SK-N-SH (cell line): ENCODE measurements at regions not wholly inside any gene's neighbourhood (a gene's known extent, or its start where the extent isn't known, plus 50 kb on each side); places are given as distances from the start of the nearest gene placed in this dataset.
"Not testable (repeated sequence)": the region's sequence is repeated elsewhere in the genome, so short reads cannot be mapped to it uniquely, and the experiment has no call there.

Experiments
- CTCF ChIA-PET: fragments of 300-600, 350-600 bp; formaldehyde crosslinking; extraction: SDS; loops from one replicate; lab custom pipeline; 2021; lab: Yijun Ruan, JAX
- POLR2A ChIA-PET: fragments of 350-600 bp; sonication (Branson Sonifier 250); formaldehyde crosslinking; extraction: SDS; loops from one replicate; lab custom pipeline; 2020; ENCODE audit warnings: antibody characterized with exemption, inconsistent platforms; lab: Yijun Ruan, JAX
- DNase-seq: peaks from one replicate; pipeline ENCODE4 v3.0.0; 2012
- H2AFZ ChIP-seq: fragments of 200-600 bp; sonication (generic); 2 replicates; pipeline ENCODE4 v1.8.1; 2016; ENCODE audit warnings: antibody characterized with exemption, mild to moderate bottlenecking, low read depth
- H3F3A ChIP-seq: fragments of 200-600 bp; sonication (generic); replicated peaks from 2 replicates; pipeline ENCODE3; 2016; ENCODE audit warnings: antibody characterized with exemption, mild to moderate bottlenecking; ENCODE audit not compliant: insufficient read depth
- H3K27ac ChIP-seq, 2 experiments: fragments of 200-500 bp in 1 of 2; fragments of 200-600 bp in 1 of 2; sonication (Bioruptor generic) in 1 of 2; sonication (generic), shearing (Covaris generic) in 1 of 2; 2 replicates each; pipeline versions ENCODE4 v1.5.1 to v1.6.1; 2014 to 2016; ENCODE audit warnings: low read depth in 2 of 2, inconsistent platforms in 1 of 2, low read length in 1 of 2, mild to moderate bottlenecking in 1 of 2, mixed read lengths in 1 of 2
- H3K27me3 ChIP-seq: fragments of 200-600 bp; sonication (generic), shearing (Covaris generic); 2 replicates; pipeline ENCODE4 v1.6.1; 2016; ENCODE audit warnings: mixed run types; ENCODE audit not compliant: insufficient read depth
- H3K36me3 ChIP-seq, 2 experiments: fragments of 200-500 bp in 1 of 2; fragments of 200-600 bp in 1 of 2; sonication (Bioruptor generic) in 1 of 2; sonication (generic) in 1 of 2; replicated peaks in 1 of 2; 2 replicates each; pipeline versions ENCODE3 to v1.5.1; 2014 to 2016; ENCODE audit warnings: low read length in 1 of 2, mild to moderate bottlenecking in 1 of 2; ENCODE audit not compliant: insufficient read depth in 2 of 2, control insufficient read depth in 1 of 2
- H3K4me1 ChIP-seq, 2 experiments: fragments of 200-500 bp in 1 of 2; fragments of 200-600 bp in 1 of 2; sonication (Bioruptor generic) in 1 of 2; sonication (generic), shearing (Covaris generic) in 1 of 2; 2 replicates each; pipeline versions ENCODE4 v1.5.1 to v1.6.1; 2014 to 2016; ENCODE audit warnings: low read depth in 1 of 2, low read length in 1 of 2, mixed run types in 1 of 2; ENCODE audit not compliant: insufficient read depth in 2 of 2, control insufficient read depth in 1 of 2
- H3K4me2 ChIP-seq: fragments of 200-600 bp; sonication (generic), shearing (Covaris generic); 2 replicates; pipeline ENCODE4 v1.6.1; 2017; ENCODE audit warnings: mixed run types
- H3K4me3 ChIP-seq, 2 experiments: fragments of 200-500 bp in 1 of 2; fragments of 200-600 bp in 1 of 2; sonication (Bioruptor generic) in 1 of 2; sonication (generic), shearing (Covaris generic) in 1 of 2; 2 replicates each; pipeline versions ENCODE4 v1.5.1 to v1.8.1; 2014 to 2016; ENCODE audit warnings: low read depth in 2 of 2, inconsistent platforms in 1 of 2, low read length in 1 of 2, mild to moderate bottlenecking in 1 of 2, mixed read lengths in 1 of 2, moderate library complexity in 1 of 2
- H3K79me2 ChIP-seq: fragments of 200-600 bp; sonication (generic); 2 replicates; pipeline ENCODE4 v1.8.1; 2017; ENCODE audit warnings: mild to moderate bottlenecking; ENCODE audit not compliant: insufficient read depth
- H3K9ac ChIP-seq: fragments of 200-600 bp; sonication (generic); 2 replicates; pipeline ENCODE4 v1.6.1; 2017; ENCODE audit warnings: mixed run types
- H3K9me2 ChIP-seq: fragments of 200-600 bp; sonication (generic); 2 replicates; pipeline ENCODE4 v1.6.1; 2017; ENCODE audit warnings: mixed run types
- H3K9me3 ChIP-seq: fragments of 200-600 bp; sonication (generic); 2 replicates; pipeline ENCODE4 v1.6.1; 2017; ENCODE audit warnings: mixed run types, mild to moderate bottlenecking, moderate library complexity
- H4K20me1 ChIP-seq: fragments of 200-600 bp; sonication (generic); 2 replicates; pipeline ENCODE4 v1.6.1; 2017; ENCODE audit warnings: mild to moderate bottlenecking, mixed run types; ENCODE audit not compliant: insufficient read depth
- CHD2 ChIP-seq: fragments of 150-350 bp; IDR thresholded peaks from 2 replicates; pipeline ENCODE4 v1.6.1; 2018; ENCODE audit warnings: low read length; ENCODE audit not compliant: partially characterized antibody
- ELF1 ChIP-seq: IDR thresholded peaks from 2 replicates; pipeline ENCODE4 v1.4.0; 2012
- EP300 ChIP-seq, 2 experiments: IDR thresholded peaks; 2 replicates each; pipeline versions ENCODE4 v1.4.0 to v1.6.1; 2012; ENCODE audit warnings: borderline replicate concordance in 1 of 2, low read depth in 1 of 2, low read length in 1 of 2
- FOSL2 ChIP-seq: IDR thresholded peaks from 2 replicates; pipeline ENCODE4 v1.4.0; 2012; ENCODE audit warnings: low read depth, mild to moderate bottlenecking, moderate library complexity, borderline replicate concordance
- FOXJ3 ChIP-seq: sonication (generic); formaldehyde crosslinking; IDR thresholded peaks from 2 replicates; pipeline ENCODE4 v1.5.1; 2020; ENCODE audit warnings: mild to moderate bottlenecking, missing genetic modification reagents
- GABPA ChIP-seq: IDR thresholded peaks from 2 replicates; pipeline ENCODE4 v1.4.0; 2012; ENCODE audit warnings: low read depth, mild to moderate bottlenecking
- GATA2 ChIP-seq: sonication (generic); formaldehyde crosslinking; IDR thresholded peaks from 2 replicates; pipeline ENCODE4 v1.5.0; 2020; ENCODE audit warnings: mild to moderate bottlenecking, missing genetic modification reagents
- JUND ChIP-seq: IDR thresholded peaks from 2 replicates; pipeline ENCODE4 v1.4.0; 2012
- MAX ChIP-seq: IDR thresholded peaks from 2 replicates; pipeline ENCODE4 v1.4.0; 2012; ENCODE audit warnings: low read depth
- MXI1 ChIP-seq: IDR thresholded peaks from 2 replicates; pipeline ENCODE4 v1.6.1; 2012; ENCODE audit warnings: mild to moderate bottlenecking, low read depth, low read length, improper control_type of control experiment
- NFIC ChIP-seq: IDR thresholded peaks from 2 replicates; pipeline ENCODE4 v1.4.0; 2012; ENCODE audit warnings: borderline replicate concordance
- POLR2AphosphoS5 ChIP-seq: IDR thresholded peaks from 2 replicates; pipeline ENCODE4 v1.6.1; 2012; ENCODE audit warnings: low read depth, low read length
- RAD21 ChIP-seq: IDR thresholded peaks from 2 replicates; pipeline ENCODE4 v1.6.1; 2012; ENCODE audit warnings: mild to moderate bottlenecking, low read length
- RCOR1 ChIP-seq: fragments of 150-350 bp; IDR thresholded peaks from 2 replicates; pipeline ENCODE4 v1.6.1; 2017; ENCODE audit warnings: antibody characterized with exemption, low read length
- RXRA ChIP-seq: IDR thresholded peaks from 2 replicates; pipeline ENCODE4 v1.4.0; 2012; ENCODE audit warnings: low read depth, mild to moderate bottlenecking, borderline replicate concordance
- TCF12 ChIP-seq: IDR thresholded peaks from 2 replicates; pipeline ENCODE4 v1.4.0; 2012
- WGBS: methylation state at CpG from one replicate; pipeline ENCODE4 v1.1.6; 2017; ENCODE audit warnings: low lambda C conversion rate; 5-methylcytosine and 5-hydroxymethylcytosine counted together

- 95% methylated on average over 22 of the region's 22 CpGs for WGBS
- CTCF ChIA-PET: interaction anchor here (0.6 to 2.2 kb wide), 4 partner anchors 11 to 32 kb away, joined by 3 to 8 read pairs (median 4); no protein-coding TSS in a partner anchor
- POLR2A ChIA-PET: not testable (repeated sequence)
Observed at GRCh38 chr22:19662049-19662684, 52.1 kb upstream of the SEPTIN5 start.

GRCh38 chr22:19663286-19663815 is 51.0 kb upstream of the SEPTIN5 start:
- peak overlapping the region; percentile 56 for H2AFZ ChIP-seq
- no peak overlapping the region for H3K4me3 ChIP-seq
- H4K20me1 ChIP-seq: no peaks in the 10 kb centered on the region
- peak; percentile 65 for TF ChIP-seq GATA2
- TF ChIP-seq JUND: no peak
- peak; percentile 66 for TF ChIP-seq NFIC
- peak in 1 of 2 experiments; percentile 63; a peak in 1 of 4 replicates for TF ChIP-seq EP300 (IDR thresholded peaks at IDR 0.05; ENCODE audit: borderline replicate concordance in 1 of 2, low read depth in 1 of 2, low read length in 1 of 2)
- peak; percentile 94 for TF ChIP-seq MXI1
- TF ChIP-seq POLR2AphosphoS5: no peak
- TF ChIP-seq FOSL2: no peak
- TF ChIP-seq GABPA: no peak
- TF ChIP-seq CHD2: peak; percentile 67
- TF ChIP-seq RAD21: peak; percentile 15; the same call in 1 of the 2 replicates
- TF ChIP-seq FOXJ3 (CRISPR knock-in tag): peak; percentile 77; the same call in 1 of the 2 replicates
- no peak for TF ChIP-seq ELF1
- TF ChIP-seq TCF12: peak; percentile 56; the same call in 1 of the 2 replicates
- TF ChIP-seq RXRA: no peak
- peak; percentile 89 for TF ChIP-seq RCOR1
- TF ChIP-seq MAX: peak; percentile 59; the same call in 1 of the 2 replicates
- H3K9me2 ChIP-seq: no peaks in the 10 kb centered on the region
- no peaks in the 10 kb centered on the region for H3K79me2 ChIP-seq
- ChIA-PET CTCF (interaction anchor here (0.9 to 2.1 kb wide), 6 partner anchors 11 to 55 kb away, joined by 3 to 6 read pairs (median 4); no protein-coding TSS in a partner anchor), POLR2A (interaction anchor here (0.9 to 1.1 kb wide), 3 partner anchors 46 to 229 kb away, joined by 3 to 4 read pairs (median 3); no protein-coding TSS in a partner anchor)
- no peaks in the 10 kb centered on the region for H3K27me3 ChIP-seq
- peaks cover 15 to 23% of the 10 kb centered on the region in 2 experiments; a peak in 3 of 4 replicates for H3K4me1 ChIP-seq
- peak; percentile 90 for DNase-seq
- H3K4me2 ChIP-seq: peak overlapping the region; percentile 34; the same call in 1 of the 2 replicates
- H3F3A ChIP-seq: peaks cover 4% of the 10 kb centered on the region
- H3K36me3 ChIP-seq: no peaks in the 10 kb centered on the region
- no peaks in the 10 kb centered on the region for H3K9me3 ChIP-seq
- peak overlapping the region; percentile 40; the same call in 1 of the 2 replicates for H3K9ac ChIP-seq
- H3K27ac ChIP-seq: peak overlapping the region; percentile 70 to 92
- WGBS: 1% methylated on average over 4 of the region's 6 CpGs

More at GRCh38 chr22:19662049-19662684, 52.1 kb upstream of the SEPTIN5 start:
- H3K27me3 ChIP-seq, H3K4me3 ChIP-seq, DNase-seq, H3K9me2 ChIP-seq, H3K9me3 ChIP-seq, H3K9ac ChIP-seq, H3K4me2 ChIP-seq, H3K36me3 ChIP-seq, H3K79me2 ChIP-seq, H2AFZ ChIP-seq, H3F3A ChIP-seq, H4K20me1 ChIP-seq: not testable (repeated sequence)
- Histone ChIP-seq H3K4me1 (peaks cover 15 to 23% of the 10 kb centered on the region in 2 experiments; a peak in 3 of 4 replicates), H3K27ac (peak overlapping the region in 1 of 2 experiments; percentile 70; a peak in 2 of 4 replicates)
